ENCODE measurements at regions not wholly inside any gene's neighbourhood (a gene's known extent, or its start where the extent isn't known, plus 50 kb on each side); places are given as distances from the start of the nearest gene placed in this dataset.
A peak's percentile ranks its signal among the peaks of the same experiment; 100 is the strongest.

DNA sequence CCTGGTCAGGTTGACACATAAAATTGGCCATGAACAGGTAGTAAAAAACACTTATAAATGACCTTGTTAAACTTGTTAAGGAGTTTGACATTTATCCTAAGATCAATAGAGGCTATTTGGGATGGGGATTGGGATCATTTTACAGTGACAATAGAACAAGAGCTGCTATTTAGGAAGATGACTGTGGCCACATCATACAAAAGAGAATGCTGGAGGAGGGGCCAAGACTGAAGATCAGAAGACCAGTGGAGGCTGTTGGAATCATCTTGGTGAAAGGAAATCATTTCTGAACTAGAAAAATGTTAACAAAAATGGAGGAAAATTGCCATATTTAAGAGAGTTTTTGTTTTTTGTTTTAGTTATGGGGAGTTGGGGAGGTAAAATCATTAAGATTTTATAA lies 304.8 kb upstream of the TLE4 start:
- no peak for DNase-seq
- Histone ChIP-seq H3K36me3 (no peaks in the 10 kb centered on the region), H3K27me3 (no peaks in the 10 kb centered on the region), H3K4me1 (no peaks in the 10 kb centered on the region), H3K9me3 (no peaks in the 10 kb centered on the region), H3K27ac (no peak overlapping the region), H3K4me3 (no peak overlapping the region)
- no peak for ATAC-seq
- TF ChIP-seq, protein P1, sequence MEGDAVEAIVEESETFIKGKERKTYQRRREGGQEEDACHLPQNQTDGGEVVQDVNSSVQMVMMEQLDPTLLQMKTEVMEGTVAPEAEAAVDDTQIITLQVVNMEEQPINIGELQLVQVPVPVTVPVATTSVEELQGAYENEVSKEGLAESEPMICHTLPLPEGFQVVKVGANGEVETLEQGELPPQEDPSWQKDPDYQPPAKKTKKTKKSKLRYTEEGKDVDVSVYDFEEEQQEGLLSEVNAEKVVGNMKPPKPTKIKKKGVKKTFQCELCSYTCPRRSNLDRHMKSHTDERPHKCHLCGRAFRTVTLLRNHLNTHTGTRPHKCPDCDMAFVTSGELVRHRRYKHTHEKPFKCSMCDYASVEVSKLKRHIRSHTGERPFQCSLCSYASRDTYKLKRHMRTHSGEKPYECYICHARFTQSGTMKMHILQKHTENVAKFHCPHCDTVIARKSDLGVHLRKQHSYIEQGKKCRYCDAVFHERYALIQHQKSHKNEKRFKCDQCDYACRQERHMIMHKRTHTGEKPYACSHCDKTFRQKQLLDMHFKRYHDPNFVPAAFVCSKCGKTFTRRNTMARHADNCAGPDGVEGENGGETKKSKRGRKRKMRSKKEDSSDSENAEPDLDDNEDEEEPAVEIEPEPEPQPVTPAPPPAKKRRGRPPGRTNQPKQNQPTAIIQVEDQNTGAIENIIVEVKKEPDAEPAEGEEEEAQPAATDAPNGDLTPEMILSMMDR (IDR thresholded peaks at IDR 0.05 in 4 of 5, conservative IDR thresholded peaks at IDR 0.05 in 1 of 5): no peak
- TF ChIP-seq POLR2A (IDR thresholded peaks at IDR 0.05): no peak
- intact Hi-C loops (cut with DNase I; ENCODE audit: low total_unique reads) (no loop called here), in situ Hi-C loops (cut with MboI; ENCODE audit: low sequenced_read_pairs in 4 of 4) (no loop called here)

DNA sequence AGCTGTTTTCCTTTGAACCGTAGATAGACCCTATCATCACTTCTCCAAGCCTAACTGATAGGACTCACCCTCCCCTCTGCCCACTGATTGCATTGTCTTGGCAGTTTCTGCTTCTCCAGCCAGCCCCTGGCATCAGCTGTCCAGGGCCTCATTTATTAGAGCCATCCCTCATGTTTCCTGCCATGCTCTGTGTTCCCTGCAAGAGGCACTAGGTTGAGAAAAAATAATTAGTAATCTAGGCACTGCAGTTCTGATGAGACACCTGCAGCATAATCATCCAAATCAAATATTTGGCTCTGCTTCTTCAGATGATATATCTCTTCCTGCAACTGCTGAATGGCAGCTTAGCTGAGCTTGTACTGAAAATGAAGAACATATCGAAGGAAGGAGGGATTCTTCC lies 303.0 kb upstream of the TLE4 start:
- TF ChIP-seq POLR2A (IDR thresholded peaks at IDR 0.05): no peak
- TF ChIP-seq, protein P1 (IDR thresholded peaks at IDR 0.05 in 4 of 5, conservative IDR thresholded peaks at IDR 0.05 in 1 of 5): no peak
- Histone ChIP-seq H3K9me3 (no peaks in the 10 kb centered on the region), H3K27me3 (no peaks in the 10 kb centered on the region), H3K4me3 (no peak overlapping the region), H3K27ac (no peak overlapping the region), H3K4me1 (no peaks in the 10 kb centered on the region), H3K36me3 (no peaks in the 10 kb centered on the region)
- DNase-seq: no peak
- intact Hi-C loops (cut with DNase I; ENCODE audit: low total_unique reads): no loop called here
- in situ Hi-C loops (cut with MboI; ENCODE audit: low sequenced_read_pairs in 4 of 4): no loop called here
- ATAC-seq: no peak

DNA sequence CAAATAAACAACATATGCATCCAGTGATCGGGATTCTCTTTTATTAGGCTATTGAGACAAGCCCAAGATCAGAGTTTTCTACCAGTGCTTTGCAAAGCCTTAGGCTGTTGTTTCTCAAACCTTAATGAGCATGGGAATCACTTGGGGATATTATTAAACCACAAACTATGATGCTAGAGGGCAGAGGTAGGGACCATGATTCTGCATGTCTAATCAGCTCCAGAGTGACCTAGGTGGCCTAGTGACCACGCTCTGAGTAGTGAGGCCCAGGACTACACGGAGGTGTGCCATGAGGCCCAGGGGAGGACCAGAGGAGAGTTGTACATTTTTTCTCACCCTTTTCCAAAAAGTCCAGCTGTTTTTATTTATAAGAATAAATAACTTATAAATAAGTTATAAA lies 298.5 kb upstream of the TLE4 start:
- H3K9me3 ChIP-seq: no peaks in the 10 kb centered on the region
- H3K27ac ChIP-seq: no peak overlapping the region
- TF ChIP-seq, protein P1 (IDR thresholded peaks at IDR 0.05 in 4 of 5, conservative IDR thresholded peaks at IDR 0.05 in 1 of 5): no peak
- no peak for TF ChIP-seq POLR2A (IDR thresholded peaks at IDR 0.05)
- intact Hi-C loops (cut with DNase I; ENCODE audit: low total_unique reads): no loop called here
- in situ Hi-C loops (cut with MboI; ENCODE audit: low sequenced_read_pairs in 4 of 4): no loop called here
- H3K4me1 ChIP-seq: no peaks in the 10 kb centered on the region
- no peaks in the 10 kb centered on the region for H3K36me3 ChIP-seq
- no peak overlapping the region for H3K4me3 ChIP-seq
- H3K27me3 ChIP-seq: no peaks in the 10 kb centered on the region
- ATAC-seq: no peak
- DNase-seq: no peak

DNA sequence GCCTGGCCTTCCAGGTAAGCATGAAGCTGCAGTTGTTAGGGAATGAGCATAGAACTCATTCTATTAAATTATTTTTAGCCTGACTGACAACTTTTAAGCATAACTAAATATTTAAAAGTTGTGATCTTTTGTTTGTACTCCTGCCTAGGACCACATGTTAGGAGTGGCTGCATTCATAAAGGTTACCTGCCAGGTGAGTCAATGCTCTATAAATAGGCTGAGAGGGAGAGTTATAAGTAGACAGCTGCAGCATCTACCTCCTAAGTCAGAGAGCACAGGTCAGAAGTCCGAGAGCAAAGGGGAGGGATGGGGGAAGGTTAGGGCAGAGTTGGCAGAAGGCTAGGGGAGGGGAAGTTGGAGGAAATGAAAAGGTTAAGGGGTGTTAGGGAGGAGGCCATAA lies 292.4 kb upstream of the TLE4 start:
- Histone ChIP-seq H3K4me1 (no peaks in the 10 kb centered on the region), H3K36me3 (no peaks in the 10 kb centered on the region), H3K9me3 (no peaks in the 10 kb centered on the region), H3K4me3 (no peak overlapping the region), H3K27ac (no peak overlapping the region), H3K27me3 (no peaks in the 10 kb centered on the region)
- TF ChIP-seq, protein P1 (IDR thresholded peaks at IDR 0.05 in 4 of 5, conservative IDR thresholded peaks at IDR 0.05 in 1 of 5): no peak
- in situ Hi-C loops (cut with MboI; ENCODE audit: low sequenced_read_pairs in 4 of 4) (no loop called here), intact Hi-C loops (cut with DNase I; ENCODE audit: low total_unique reads) (no loop called here)
- DNase-seq (no peak), ATAC-seq (peak in 1 of 2 donors; percentile 60)

DNA sequence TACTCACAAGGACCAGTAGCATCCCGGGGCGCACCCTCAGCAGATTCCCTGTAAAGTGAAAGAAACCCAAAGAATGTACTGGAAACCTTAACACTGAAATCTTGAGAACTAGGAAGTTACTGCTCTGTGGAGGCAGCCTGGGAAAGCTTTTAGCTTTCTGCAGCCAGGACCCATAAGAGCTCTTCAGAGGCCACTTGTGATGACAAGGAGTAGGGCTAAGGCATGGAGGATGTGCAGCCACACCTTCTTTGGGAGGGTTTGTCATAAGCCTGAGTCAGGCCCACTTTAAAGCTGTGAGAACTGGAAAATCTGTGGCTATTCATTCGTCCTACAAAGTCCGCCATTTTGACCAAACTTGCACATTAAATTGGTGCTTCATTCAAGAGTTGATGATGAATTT lies 291.1 kb upstream of the TLE4 start:
- TF ChIP-seq, protein P1 (IDR thresholded peaks at IDR 0.05 in 4 of 5, conservative IDR thresholded peaks at IDR 0.05 in 1 of 5): no peak
- TF ChIP-seq POLR2A (IDR thresholded peaks at IDR 0.05): no peak
- Histone ChIP-seq H3K27ac (no peak overlapping the region), H3K9me3 (no peaks in the 10 kb centered on the region), H3K4me3 (no peak overlapping the region), H3K27me3 (no peaks in the 10 kb centered on the region), H3K36me3 (no peaks in the 10 kb centered on the region), H3K4me1 (no peaks in the 10 kb centered on the region)
- no peak for ATAC-seq
- in situ Hi-C loops (cut with MboI; ENCODE audit: low sequenced_read_pairs in 4 of 4): no loop called here
- intact Hi-C loops (cut with DNase I; ENCODE audit: low total_unique reads): no loop called here
- DNase-seq: no peak

Data from gastrocnemius medialis (tissue), 4 donors.